ENCODE measurements at regions not wholly inside any gene's neighbourhood (a gene's known extent, or its start where the extent isn't known, plus 50 kb on each side); places are given as distances from the start of the nearest gene placed in this dataset.

- Mint-ChIP-seq H3K36me3 (ENCODE audit: low read depth) (no peaks in the 10 kb centered on the region), H3K4me3 (no peak overlapping the region), H3K4me1 (ENCODE audit: low read depth) (peaks cover 2% of the 10 kb centered on the region), H3K27ac (no peak overlapping the region), H3K9me3 (no peaks in the 10 kb centered on the region), H3K27me3 (peaks cover 18% of the 10 kb centered on the region)
- intact Hi-C loops (cut with micrococcal nuclease), result no loop called here
- ATAC-seq (no peak), DNase-seq (no peak)
- CTCF ChIA-PET, result interaction anchor here (1.2 kb wide), 1 partner anchor 11 kb away, joined by 3 read pairs; no protein-coding TSS in a partner anchor
- POLR2A ChIA-PET, result interaction anchor here (0.8 kb wide), 1 partner anchor 11 kb away, joined by 3 read pairs; no protein-coding TSS in a partner anchor
- TF ChIP-seq, protein P1, sequence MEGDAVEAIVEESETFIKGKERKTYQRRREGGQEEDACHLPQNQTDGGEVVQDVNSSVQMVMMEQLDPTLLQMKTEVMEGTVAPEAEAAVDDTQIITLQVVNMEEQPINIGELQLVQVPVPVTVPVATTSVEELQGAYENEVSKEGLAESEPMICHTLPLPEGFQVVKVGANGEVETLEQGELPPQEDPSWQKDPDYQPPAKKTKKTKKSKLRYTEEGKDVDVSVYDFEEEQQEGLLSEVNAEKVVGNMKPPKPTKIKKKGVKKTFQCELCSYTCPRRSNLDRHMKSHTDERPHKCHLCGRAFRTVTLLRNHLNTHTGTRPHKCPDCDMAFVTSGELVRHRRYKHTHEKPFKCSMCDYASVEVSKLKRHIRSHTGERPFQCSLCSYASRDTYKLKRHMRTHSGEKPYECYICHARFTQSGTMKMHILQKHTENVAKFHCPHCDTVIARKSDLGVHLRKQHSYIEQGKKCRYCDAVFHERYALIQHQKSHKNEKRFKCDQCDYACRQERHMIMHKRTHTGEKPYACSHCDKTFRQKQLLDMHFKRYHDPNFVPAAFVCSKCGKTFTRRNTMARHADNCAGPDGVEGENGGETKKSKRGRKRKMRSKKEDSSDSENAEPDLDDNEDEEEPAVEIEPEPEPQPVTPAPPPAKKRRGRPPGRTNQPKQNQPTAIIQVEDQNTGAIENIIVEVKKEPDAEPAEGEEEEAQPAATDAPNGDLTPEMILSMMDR (IDR thresholded peaks at IDR 0.05), result no peak
Observed at GRCh38 chr20:50271176-50271575, 80.5 kb downstream of the CEBPB start.

- no peak for DNase-seq
- H3K36me3 Mint-ChIP-seq (ENCODE audit: low read depth), result no peaks in the 10 kb centered on the region
- H3K9me3 Mint-ChIP-seq, result no peaks in the 10 kb centered on the region
- H3K4me1 Mint-ChIP-seq (ENCODE audit: low read depth), result peaks cover 2% of the 10 kb centered on the region
- H3K27me3 Mint-ChIP-seq, result peaks cover 18% of the 10 kb centered on the region
- POLR2A ChIA-PET, result interaction anchor here (0.8 kb wide), 1 partner anchor 10 kb away, joined by 3 read pairs; no protein-coding TSS in a partner anchor
- CTCF ChIA-PET, result interaction anchor here (1.2 kb wide), 1 partner anchor 11 kb away, joined by 3 read pairs; no protein-coding TSS in a partner anchor
- intact Hi-C loops (cut with micrococcal nuclease), result no loop called here
- TF ChIP-seq, protein P1 (IDR thresholded peaks at IDR 0.05), result no peak
- no peak overlapping the region for H3K27ac Mint-ChIP-seq
- no peak for ATAC-seq
- no peak overlapping the region for H3K4me3 Mint-ChIP-seq
Observed at GRCh38 chr20:50271612-50272011, 81.0 kb downstream of the CEBPB start.

DNA sequence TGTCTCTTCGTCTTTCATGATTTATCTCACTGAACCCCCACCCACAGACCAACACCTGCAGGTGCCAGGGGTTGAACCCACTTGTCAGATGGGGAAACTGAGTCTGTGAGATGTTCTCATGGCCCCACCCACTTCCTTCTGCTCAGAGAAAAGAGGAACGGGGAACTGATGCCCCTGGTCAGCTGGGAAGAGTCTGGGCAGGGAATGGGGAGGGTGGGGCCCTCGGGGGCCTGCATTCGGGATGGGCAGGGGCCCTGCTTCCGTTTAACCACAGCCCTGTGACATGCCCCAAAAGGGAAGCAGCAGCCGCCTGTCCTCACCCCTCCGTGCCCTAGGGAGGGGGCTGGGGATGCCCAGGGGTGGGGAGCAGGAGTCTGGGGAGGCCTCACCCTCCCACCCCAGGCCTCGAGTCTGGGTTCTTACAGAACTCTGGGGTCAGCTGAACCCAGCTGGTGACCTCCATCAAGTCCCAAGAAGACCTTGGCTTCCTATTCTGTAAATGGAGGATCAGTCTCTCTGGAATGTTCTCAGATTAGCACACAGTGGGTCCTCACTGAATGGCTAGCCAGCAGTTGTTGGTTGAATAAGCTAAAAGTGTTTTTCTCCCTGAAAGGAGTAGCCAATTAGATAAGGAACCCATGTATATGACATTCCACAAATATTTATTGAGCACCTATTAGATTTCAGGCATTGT, 81.5 kb downstream of the CEBPB start:
- CTCF ChIA-PET, result interaction anchor here (1.2 kb wide), 1 partner anchor 12 kb away, joined by 3 read pairs; no protein-coding TSS in a partner anchor
- no peak for DNase-seq
- Mint-ChIP-seq H3K36me3 (ENCODE audit: low read depth) (no peaks in the 10 kb centered on the region), H3K27me3 (peaks cover 18% of the 10 kb centered on the region), H3K9me3 (no peaks in the 10 kb centered on the region), H3K4me1 (ENCODE audit: low read depth) (peaks cover 2% of the 10 kb centered on the region), H3K27ac (no peak overlapping the region), H3K4me3 (no peak overlapping the region)
- POLR2A ChIA-PET, result interaction anchor here (0.8 kb wide), 1 partner anchor 10 kb away, joined by 3 read pairs; no protein-coding TSS in a partner anchor
- TF ChIP-seq, protein P1 (IDR thresholded peaks at IDR 0.05), result no peak
- no peak for ATAC-seq
- intact Hi-C loops (cut with micrococcal nuclease), result no loop called here

GRCh38 chr20:50272724-50273446, 82.3 kb downstream of the CEBPB start:
- TF ChIP-seq, protein P1 (IDR thresholded peaks at IDR 0.05), result no peak
- H3K27ac Mint-ChIP-seq, result no peak overlapping the region
- DNase-seq, result no peak
- ChIA-PET CTCF (no interaction called here), POLR2A (no interaction called here)
- no peak for ATAC-seq
- peaks cover 2% of the 10 kb centered on the region for H3K4me1 Mint-ChIP-seq (ENCODE audit: low read depth)
- H3K36me3 Mint-ChIP-seq (ENCODE audit: low read depth), result no peaks in the 10 kb centered on the region
- intact Hi-C loops (cut with micrococcal nuclease), result no loop called here
- no peaks in the 10 kb centered on the region for H3K9me3 Mint-ChIP-seq
- peaks cover 18% of the 10 kb centered on the region for H3K27me3 Mint-ChIP-seq
- no peak overlapping the region for H3K4me3 Mint-ChIP-seq
